Subcutaneous abdominal adipose tissue (tissue), 5 donors: ENCODE measurements at regions not wholly inside any gene's neighbourhood (a gene's known extent, or its start where the extent isn't known, plus 50 kb on each side); places are given as distances from the start of the nearest gene placed in this dataset.

Experiments used
- H3K27ac ChIP-seq: one replicate; pipeline ENCODE4 v1.7.0; 2013; ENCODE audit warnings: low read depth, mild to moderate bottlenecking, inconsistent platforms, low read length, moderate library complexity
- H3K27me3 ChIP-seq, 5 donors: one replicate each; pipeline ENCODE4 v1.7.0; 2013; ENCODE audit warnings: low read length in 5 of 5, inconsistent platforms in 1 of 5; ENCODE audit not compliant: control insufficient read depth in 5 of 5, insufficient read depth in 4 of 5
- H3K36me3 ChIP-seq, 5 donors: one replicate each; pipeline ENCODE4 v1.7.0; 2013; ENCODE audit warnings: low read length in 5 of 5; ENCODE audit not compliant: control insufficient read depth in 5 of 5, insufficient read depth in 5 of 5
- H3K4me1 ChIP-seq, 5 donors: one replicate each; pipeline ENCODE4 v1.7.0; 2013; ENCODE audit warnings: low read length in 5 of 5, mild to moderate bottlenecking in 3 of 5, moderate library complexity in 1 of 5; ENCODE audit not compliant: control insufficient read depth in 5 of 5, insufficient read depth in 5 of 5
- H3K4me3 ChIP-seq, 5 donors: one replicate each; pipeline ENCODE4 v1.7.0; 2013; ENCODE audit warnings: low read length in 5 of 5, low read depth in 1 of 5
- H3K9ac ChIP-seq, 5 donors: one replicate each; pipeline ENCODE4 v1.7.0; 2013; ENCODE audit warnings: low read length in 5 of 5, mild to moderate bottlenecking in 4 of 5, moderate library complexity in 3 of 5
- H3K9me3 ChIP-seq, 5 donors: one replicate each; pipeline ENCODE4 v1.7.0; 2013; ENCODE audit warnings: low read length in 5 of 5; ENCODE audit not compliant: control insufficient read depth in 5 of 5
- donor health status: healthy.
- donor health status: healthy.
- donor health status: healthy.
- donor health status: healthy.
- donor health status: healthy.

- Histone ChIP-seq H3K9me3 (peaks cover 0 to 4% (median 0%) of the 10 kb centered on the region in 5 donors), H3K27me3 (no peaks in the 10 kb centered on the region), H3K4me3 (no peak overlapping the region), H3K4me1 (no peaks in the 10 kb centered on the region), H3K36me3 (no peaks in the 10 kb centered on the region), H3K9ac (no peak overlapping the region), H3K27ac (no peak overlapping the region)
Observed at GRCh38 chr13:74796157-74796556, 662.0 kb upstream of the KLF12 start.

GRCh38 chr13:74795526-74795925 lies 661.3 kb upstream of the KLF12 start:
- Histone ChIP-seq H3K4me1 (no peaks in the 10 kb centered on the region), H3K27ac (no peak overlapping the region), H3K9me3 (peaks cover 0 to 7% (median 0%) of the 10 kb centered on the region in 5 donors), H3K4me3 (no peak overlapping the region), H3K36me3 (no peaks in the 10 kb centered on the region), H3K9ac (no peak overlapping the region), H3K27me3 (no peaks in the 10 kb centered on the region)

- no peak overlapping the region for H3K27ac ChIP-seq
- H3K4me3 ChIP-seq, result no peak overlapping the region
- peaks cover 0 to 8% (median 0%) of the 10 kb centered on the region in 5 donors for H3K9me3 ChIP-seq
- H3K4me1 ChIP-seq, result no peaks in the 10 kb centered on the region
- no peaks in the 10 kb centered on the region for H3K27me3 ChIP-seq
- H3K36me3 ChIP-seq, result no peaks in the 10 kb centered on the region
- no peak overlapping the region for H3K9ac ChIP-seq
Observed at GRCh38 chr13:74794582-74794981, 660.4 kb upstream of the KLF12 start.

GRCh38 chr13:74794147-74794546 lies 659.9 kb upstream of the KLF12 start:
- Histone ChIP-seq H3K9ac (no peak overlapping the region), H3K4me1 (no peaks in the 10 kb centered on the region)

GRCh38 chr13:74784959-74785358 lies 650.8 kb upstream of the KLF12 start:
- Histone ChIP-seq H3K4me3 (no peak overlapping the region), H3K9ac (no peak overlapping the region)

More at GRCh38 chr13:74794147-74794546, 659.9 kb upstream of the KLF12 start:
- Histone ChIP-seq H3K27me3 (no peaks in the 10 kb centered on the region), H3K36me3 (no peaks in the 10 kb centered on the region), H3K9me3 (peaks cover 0 to 8% (median 0%) of the 10 kb centered on the region in 5 donors), H3K4me3 (no peak overlapping the region), H3K27ac (no peak overlapping the region)

GRCh38 chr13:74778946-74779345 lies 644.7 kb upstream of the KLF12 start:
- no peaks in the 10 kb centered on the region for H3K36me3 ChIP-seq
- no peak overlapping the region for H3K27ac ChIP-seq
- no peaks in the 10 kb centered on the region for H3K9me3 ChIP-seq
- H3K9ac ChIP-seq, result no peak overlapping the region
- peaks cover 0 to 16% (median 8%) of the 10 kb centered on the region in 5 donors for H3K4me1 ChIP-seq
- H3K27me3 ChIP-seq, result no peaks in the 10 kb centered on the region
- no peak overlapping the region for H3K4me3 ChIP-seq

More at GRCh38 chr13:74784959-74785358, 650.8 kb upstream of the KLF12 start:
- Histone ChIP-seq H3K27ac (no peak overlapping the region), H3K9me3 (no peaks in the 10 kb centered on the region), H3K27me3 (no peaks in the 10 kb centered on the region), H3K36me3 (no peaks in the 10 kb centered on the region), H3K4me1 (peaks cover 0 to 8% (median 5%) of the 10 kb centered on the region in 5 donors)

- Histone ChIP-seq H3K36me3 (no peaks in the 10 kb centered on the region), H3K27me3 (no peaks in the 10 kb centered on the region), H3K9me3 (no peaks in the 10 kb centered on the region)
Observed at GRCh38 chr13:74778087-74778486, 643.9 kb upstream of the KLF12 start.

GRCh38 chr13:74774264-74774663 lies 640.1 kb upstream of the KLF12 start:
- Histone ChIP-seq H3K36me3 (no peaks in the 10 kb centered on the region), H3K27me3 (no peaks in the 10 kb centered on the region)

More at GRCh38 chr13:74778087-74778486, 643.9 kb upstream of the KLF12 start:
- H3K4me1 ChIP-seq, result peaks cover 0 to 22% (median 11%) of the 10 kb centered on the region in 5 donors
- no peak overlapping the region for H3K27ac ChIP-seq
- no peak overlapping the region for H3K9ac ChIP-seq
- no peak overlapping the region for H3K4me3 ChIP-seq

GRCh38 chr13:74773248-74773647 lies 639.0 kb upstream of the KLF12 start:
- peaks cover 0 to 19% (median 10%) of the 10 kb centered on the region in 5 donors for H3K4me1 ChIP-seq
- H3K27me3 ChIP-seq, result no peaks in the 10 kb centered on the region
- H3K4me3 ChIP-seq, result no peak overlapping the region
- no peaks in the 10 kb centered on the region for H3K9me3 ChIP-seq
- H3K27ac ChIP-seq, result no peak overlapping the region
- H3K36me3 ChIP-seq, result no peaks in the 10 kb centered on the region
- H3K9ac ChIP-seq, result no peak overlapping the region

More at GRCh38 chr13:74774264-74774663, 640.1 kb upstream of the KLF12 start:
- H3K9me3 ChIP-seq, result no peaks in the 10 kb centered on the region
- H3K4me3 ChIP-seq, result no peak overlapping the region
- no peak overlapping the region for H3K9ac ChIP-seq
- no peak overlapping the region for H3K27ac ChIP-seq
- peaks cover 0 to 21% (median 10%) of the 10 kb centered on the region in 5 donors for H3K4me1 ChIP-seq

- no peak overlapping the region for H3K4me3 ChIP-seq
Observed at GRCh38 chr13:74771964-74772363, 637.8 kb upstream of the KLF12 start.

More at GRCh38 chr13:74771964-74772363, 637.8 kb upstream of the KLF12 start:
- Histone ChIP-seq H3K36me3 (no peaks in the 10 kb centered on the region), H3K9ac (no peak overlapping the region), H3K27me3 (no peaks in the 10 kb centered on the region), H3K4me1 (peaks cover 0 to 23% (median 10%) of the 10 kb centered on the region in 5 donors), H3K27ac (no peak overlapping the region), H3K9me3 (no peaks in the 10 kb centered on the region)
